ENCODE measurements at regions not wholly inside any gene's neighbourhood (a gene's known extent, or its start where the extent isn't known, plus 50 kb on each side); places are given as distances from the start of the nearest gene placed in this dataset.

- Histone ChIP-seq H3K79me2 (replicated peaks; ENCODE audit: insufficient read depth) (no peaks in the 10 kb centered on the region), H3K4me1 (ENCODE audit: insufficient read depth) (no peaks in the 10 kb centered on the region), H3K4me3 (no peak overlapping the region), H3K36me3 (ENCODE audit: insufficient read depth) (peaks cover 4% of the 10 kb centered on the region; the same call in 1 of the 2 replicates), H3K27me3 (ENCODE audit: insufficient read depth) (no peaks in the 10 kb centered on the region), H3K27ac (ENCODE audit: low read depth) (no peak overlapping the region), H3K4me2 (no peak overlapping the region), H3K9me2 (ENCODE audit: insufficient read depth) (no peaks in the 10 kb centered on the region), H4K20me1 (replicated peaks; ENCODE audit: insufficient read depth) (no peaks in the 10 kb centered on the region), H2AFZ (no peak overlapping the region), H3F3A (replicated peaks; ENCODE audit: low read depth) (no peaks in the 10 kb centered on the region)
- H3K4me3 Mint-ChIP-seq = no peak overlapping the region
- no peaks in the 10 kb centered on the region for H3K4me1 Mint-ChIP-seq
- peaks cover 44% of the 10 kb centered on the region; the same call in 2 of the 3 replicates for H3K36me3 Mint-ChIP-seq (ENCODE audit: low read depth)
- ATAC-seq = no peak
- H3K9me3 Mint-ChIP-seq = peaks cover 99% of the 10 kb centered on the region
- peaks cover 2% of the 10 kb centered on the region for H3K27me3 Mint-ChIP-seq (ENCODE audit: insufficient read depth, low read depth, poor library complexity)
- TF ChIP-seq ZNF114 (CRISPR knock-in tag; IDR thresholded peaks at IDR 0.05) (no peak), EZH2phosphoT487 (IDR thresholded peaks at IDR 0.05; ENCODE audit: unreplicated experiment) (no peak), REST (IDR thresholded peaks at IDR 0.05; ENCODE audit: unreplicated experiment) (no peak), STAT1 (IDR thresholded peaks at IDR 0.05; ENCODE audit: unreplicated experiment) (no peak), ZNF462 (CRISPR knock-in tag; IDR thresholded peaks at IDR 0.05) (no peak), NANOG (IDR thresholded peaks at IDR 0.05; ENCODE audit: borderline replicate concordance) (no peak), CTCF (conservative IDR thresholded peaks at IDR 0.05; ENCODE audit: low read depth in 2 of 2) (no peak), JUNB (IDR thresholded peaks at IDR 0.05; ENCODE audit: unreplicated experiment) (no peak)
- DNase-seq (ENCODE audit: low spot score) = no peak
- H3K27ac Mint-ChIP-seq = no peak overlapping the region
Observed at GRCh38 chr20:55251170-55251569, 754.1 kb downstream of the CBLN4 start.

Data from GM23338 (cell line).